ENCODE measurements at regions not wholly inside any gene's neighbourhood (a gene's known extent, or its start where the extent isn't known, plus 50 kb on each side); places are given as distances from the start of the nearest gene placed in this dataset.

DNA sequence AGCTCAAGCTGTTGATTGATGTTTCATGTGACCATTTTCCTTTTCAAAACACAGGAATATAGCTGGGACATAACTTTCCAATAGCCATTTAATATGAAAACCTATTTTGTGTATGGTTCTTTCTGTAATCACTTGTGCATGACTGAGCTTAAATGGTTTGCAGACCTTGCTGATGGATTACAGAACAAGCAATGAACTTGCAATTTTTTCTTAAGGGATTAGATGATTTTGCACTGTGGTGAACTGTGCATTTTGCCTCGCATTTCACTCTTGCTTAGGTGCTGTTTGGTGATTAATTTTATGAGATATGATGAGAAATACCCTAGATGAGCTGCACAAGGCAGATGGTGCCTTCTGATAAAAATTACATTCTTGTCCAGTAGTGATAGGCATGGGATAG lies 419.0 kb upstream of the FBXO33 start:
- TF ChIP-seq POLR2AphosphoS5 (IDR thresholded peaks at IDR 0.05; ENCODE audit: low read depth, low read length) (no peak), TAF1 (IDR thresholded peaks at IDR 0.05; ENCODE audit: borderline replicate concordance, insufficient read depth, low read length) (no peak), SIN3A (IDR thresholded peaks at IDR 0.05; ENCODE audit: borderline replicate concordance, insufficient read depth, low read length) (no peak), FOXP2 (optimal IDR thresholded peaks at IDR 0.05; ENCODE audit: borderline replicate concordance, extremely low read depth, extremely low read length, insufficient read depth) (no peak)
- TF ChIP-seq, protein P1, sequence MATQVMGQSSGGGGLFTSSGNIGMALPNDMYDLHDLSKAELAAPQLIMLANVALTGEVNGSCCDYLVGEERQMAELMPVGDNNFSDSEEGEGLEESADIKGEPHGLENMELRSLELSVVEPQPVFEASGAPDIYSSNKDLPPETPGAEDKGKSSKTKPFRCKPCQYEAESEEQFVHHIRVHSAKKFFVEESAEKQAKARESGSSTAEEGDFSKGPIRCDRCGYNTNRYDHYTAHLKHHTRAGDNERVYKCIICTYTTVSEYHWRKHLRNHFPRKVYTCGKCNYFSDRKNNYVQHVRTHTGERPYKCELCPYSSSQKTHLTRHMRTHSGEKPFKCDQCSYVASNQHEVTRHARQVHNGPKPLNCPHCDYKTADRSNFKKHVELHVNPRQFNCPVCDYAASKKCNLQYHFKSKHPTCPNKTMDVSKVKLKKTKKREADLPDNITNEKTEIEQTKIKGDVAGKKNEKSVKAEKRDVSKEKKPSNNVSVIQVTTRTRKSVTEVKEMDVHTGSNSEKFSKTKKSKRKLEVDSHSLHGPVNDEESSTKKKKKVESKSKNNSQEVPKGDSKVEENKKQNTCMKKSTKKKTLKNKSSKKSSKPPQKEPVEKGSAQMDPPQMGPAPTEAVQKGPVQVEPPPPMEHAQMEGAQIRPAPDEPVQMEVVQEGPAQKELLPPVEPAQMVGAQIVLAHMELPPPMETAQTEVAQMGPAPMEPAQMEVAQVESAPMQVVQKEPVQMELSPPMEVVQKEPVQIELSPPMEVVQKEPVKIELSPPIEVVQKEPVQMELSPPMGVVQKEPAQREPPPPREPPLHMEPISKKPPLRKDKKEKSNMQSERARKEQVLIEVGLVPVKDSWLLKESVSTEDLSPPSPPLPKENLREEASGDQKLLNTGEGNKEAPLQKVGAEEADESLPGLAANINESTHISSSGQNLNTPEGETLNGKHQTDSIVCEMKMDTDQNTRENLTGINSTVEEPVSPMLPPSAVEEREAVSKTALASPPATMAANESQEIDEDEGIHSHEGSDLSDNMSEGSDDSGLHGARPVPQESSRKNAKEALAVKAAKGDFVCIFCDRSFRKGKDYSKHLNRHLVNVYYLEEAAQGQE (IDR thresholded peaks at IDR 0.05; ENCODE audit: insufficient read depth in 1 of 2, low read depth in 2 of 2, low read length in 2 of 2): no peak

DNA sequence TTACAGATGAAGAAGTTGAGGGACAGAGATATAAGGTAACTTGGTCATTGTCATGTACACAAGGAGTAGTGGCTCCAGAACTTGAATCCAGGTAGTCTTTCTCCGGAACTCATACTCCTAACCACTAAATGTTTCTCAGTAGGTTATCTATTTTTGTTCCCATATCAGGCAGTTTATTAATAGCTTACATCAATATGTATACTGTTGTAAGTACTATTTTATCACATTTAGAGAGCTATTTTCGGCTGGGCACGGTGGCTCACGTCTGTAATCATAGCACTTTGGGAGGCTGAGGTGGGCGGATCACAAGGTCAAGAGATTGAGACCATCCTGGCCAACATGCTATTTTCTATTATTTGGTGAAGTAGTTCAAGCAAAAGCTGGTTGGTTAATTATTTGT lies 415.6 kb upstream of the FBXO33 start:
- TF ChIP-seq FOXP2 (optimal IDR thresholded peaks at IDR 0.05; ENCODE audit: borderline replicate concordance, extremely low read depth, extremely low read length, insufficient read depth): no peak

DNA sequence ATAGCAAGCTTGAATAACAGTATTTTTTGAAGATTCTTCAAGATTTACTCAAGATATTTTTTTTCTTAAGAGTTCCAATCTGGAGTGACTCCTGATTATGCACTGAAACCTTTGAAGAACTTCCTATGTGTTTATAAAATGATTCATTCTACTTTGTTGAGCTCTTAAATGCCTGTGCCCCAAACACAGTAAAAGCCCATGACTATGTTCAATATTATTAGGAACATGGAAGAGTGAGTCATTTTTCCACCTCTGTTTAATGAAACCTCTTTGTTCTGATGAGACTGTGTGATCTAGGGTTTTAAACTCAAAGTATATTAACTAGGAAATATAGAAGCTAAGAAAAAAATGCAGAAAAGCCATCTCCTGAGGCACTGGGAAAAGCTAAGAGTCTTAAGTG lies 415.0 kb upstream of the FBXO33 start:
- TF ChIP-seq POLR2AphosphoS5 (IDR thresholded peaks at IDR 0.05; ENCODE audit: low read depth, low read length) (no peak), TAF1 (IDR thresholded peaks at IDR 0.05; ENCODE audit: borderline replicate concordance, insufficient read depth, low read length) (no peak), FOXP2 (optimal IDR thresholded peaks at IDR 0.05; ENCODE audit: borderline replicate concordance, extremely low read depth, extremely low read length, insufficient read depth) (no peak), SIN3A (IDR thresholded peaks at IDR 0.05; ENCODE audit: borderline replicate concordance, insufficient read depth, low read length) (no peak)
- TF ChIP-seq, protein P1 (IDR thresholded peaks at IDR 0.05; ENCODE audit: insufficient read depth in 1 of 2, low read depth in 2 of 2, low read length in 2 of 2): no peak

DNA sequence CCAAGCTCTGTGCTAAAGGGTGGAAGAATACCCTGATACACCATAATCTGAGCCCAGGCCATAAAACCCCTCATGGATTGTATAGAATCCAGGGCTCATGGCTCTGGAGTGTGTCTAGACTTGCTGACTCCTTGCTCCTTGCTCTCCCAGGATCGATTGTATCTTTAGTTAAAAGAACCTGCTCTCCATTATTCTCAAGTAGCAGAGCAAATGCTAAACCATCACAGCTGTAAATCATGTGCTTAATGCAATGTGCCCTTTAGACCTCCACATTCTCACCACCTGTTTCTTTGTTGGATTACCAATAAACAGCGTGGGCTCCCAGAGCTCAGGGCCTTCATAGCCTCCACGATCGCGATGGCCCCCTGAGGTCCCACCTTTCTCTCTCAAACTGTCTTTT lies 411.6 kb upstream of the FBXO33 start:
- TF ChIP-seq TAF1 (IDR thresholded peaks at IDR 0.05; ENCODE audit: borderline replicate concordance, insufficient read depth, low read length): no peak
- no peak for TF ChIP-seq SIN3A (IDR thresholded peaks at IDR 0.05; ENCODE audit: borderline replicate concordance, insufficient read depth, low read length)
- no peak for TF ChIP-seq FOXP2 (optimal IDR thresholded peaks at IDR 0.05; ENCODE audit: borderline replicate concordance, extremely low read depth, extremely low read length, insufficient read depth)
- TF ChIP-seq, protein P1 (IDR thresholded peaks at IDR 0.05; ENCODE audit: insufficient read depth in 1 of 2, low read depth in 2 of 2, low read length in 2 of 2): no peak
- TF ChIP-seq POLR2AphosphoS5 (IDR thresholded peaks at IDR 0.05; ENCODE audit: low read depth, low read length): no peak

DNA sequence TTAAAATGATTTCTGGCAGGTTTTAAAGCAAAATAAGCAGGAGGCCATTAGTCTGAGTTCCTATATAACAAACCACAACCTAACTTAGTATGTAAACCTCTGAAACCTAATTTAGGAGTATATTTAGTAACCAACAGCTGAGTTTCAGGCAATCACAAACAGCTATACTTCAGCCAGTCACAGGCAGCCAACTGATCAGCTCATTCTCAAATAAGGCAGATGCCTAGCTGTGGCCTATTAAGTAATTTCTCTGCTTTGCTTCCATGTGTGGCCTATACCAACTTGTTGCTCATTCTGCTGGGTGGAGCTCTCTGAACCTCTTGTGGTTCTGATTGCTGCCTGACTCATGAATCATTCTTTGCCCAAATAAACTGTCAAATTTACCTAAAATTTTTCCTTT lies 408.9 kb upstream of the FBXO33 start:
- no peak for TF ChIP-seq TAF1 (IDR thresholded peaks at IDR 0.05; ENCODE audit: borderline replicate concordance, insufficient read depth, low read length)
- TF ChIP-seq POLR2AphosphoS5 (IDR thresholded peaks at IDR 0.05; ENCODE audit: low read depth, low read length): no peak
- TF ChIP-seq FOXP2 (optimal IDR thresholded peaks at IDR 0.05; ENCODE audit: borderline replicate concordance, extremely low read depth, extremely low read length, insufficient read depth): no peak
- TF ChIP-seq, protein P1 (IDR thresholded peaks at IDR 0.05; ENCODE audit: insufficient read depth in 1 of 2, low read depth in 2 of 2, low read length in 2 of 2): no peak
- TF ChIP-seq SIN3A (IDR thresholded peaks at IDR 0.05; ENCODE audit: borderline replicate concordance, insufficient read depth, low read length): no peak

Measured in PFSK-1 (cell line).